ENCODE measurements at regions not wholly inside any gene's neighbourhood (a gene's known extent, or its start where the extent isn't known, plus 50 kb on each side); places are given as distances from the start of the nearest gene placed in this dataset.
"Not testable (repeated sequence)": the region's sequence is repeated elsewhere in the genome, so short reads cannot be mapped to it uniquely, and the experiment has no call there.

DNA sequence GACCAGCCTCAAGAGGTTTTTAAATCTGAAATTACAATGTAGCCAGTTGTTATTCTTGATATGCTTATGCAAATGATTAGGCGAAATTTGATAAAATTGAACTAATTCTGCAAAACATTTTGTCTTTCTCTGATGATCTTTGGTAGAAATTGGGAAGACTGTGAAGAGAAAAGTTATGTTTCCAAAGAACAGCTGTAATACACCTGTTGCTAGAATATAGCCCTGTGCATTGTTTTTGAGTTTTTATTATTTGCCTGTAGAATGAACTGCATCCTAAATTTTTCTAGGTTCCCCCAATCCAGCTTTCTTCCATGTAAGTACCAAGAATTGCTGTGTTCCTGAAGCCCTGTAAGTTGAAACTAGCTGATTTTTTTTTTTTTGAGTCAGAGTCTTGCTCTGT is 81.5 kb upstream of the RHOU start:
- Histone ChIP-seq H3K36me3 (no peaks in the 10 kb centered on the region), H3K27ac (no peak overlapping the region), H3K4me3 (no peak overlapping the region), H3K9me3 (no peaks in the 10 kb centered on the region), H3K27me3 (peaks cover 0 to 43% of the 10 kb centered on the region in 2 donors), H3K4me1 (no peaks in the 10 kb centered on the region)
- TF ChIP-seq, protein P1, sequence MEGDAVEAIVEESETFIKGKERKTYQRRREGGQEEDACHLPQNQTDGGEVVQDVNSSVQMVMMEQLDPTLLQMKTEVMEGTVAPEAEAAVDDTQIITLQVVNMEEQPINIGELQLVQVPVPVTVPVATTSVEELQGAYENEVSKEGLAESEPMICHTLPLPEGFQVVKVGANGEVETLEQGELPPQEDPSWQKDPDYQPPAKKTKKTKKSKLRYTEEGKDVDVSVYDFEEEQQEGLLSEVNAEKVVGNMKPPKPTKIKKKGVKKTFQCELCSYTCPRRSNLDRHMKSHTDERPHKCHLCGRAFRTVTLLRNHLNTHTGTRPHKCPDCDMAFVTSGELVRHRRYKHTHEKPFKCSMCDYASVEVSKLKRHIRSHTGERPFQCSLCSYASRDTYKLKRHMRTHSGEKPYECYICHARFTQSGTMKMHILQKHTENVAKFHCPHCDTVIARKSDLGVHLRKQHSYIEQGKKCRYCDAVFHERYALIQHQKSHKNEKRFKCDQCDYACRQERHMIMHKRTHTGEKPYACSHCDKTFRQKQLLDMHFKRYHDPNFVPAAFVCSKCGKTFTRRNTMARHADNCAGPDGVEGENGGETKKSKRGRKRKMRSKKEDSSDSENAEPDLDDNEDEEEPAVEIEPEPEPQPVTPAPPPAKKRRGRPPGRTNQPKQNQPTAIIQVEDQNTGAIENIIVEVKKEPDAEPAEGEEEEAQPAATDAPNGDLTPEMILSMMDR (IDR thresholded peaks at IDR 0.05) = no peak
- TF ChIP-seq POLR2A (IDR thresholded peaks at IDR 0.05) = no peak
- DNase-seq = no peak
- intact Hi-C loops (cut with DNase I; ENCODE audit: low total_unique reads) = no loop called here

DNA sequence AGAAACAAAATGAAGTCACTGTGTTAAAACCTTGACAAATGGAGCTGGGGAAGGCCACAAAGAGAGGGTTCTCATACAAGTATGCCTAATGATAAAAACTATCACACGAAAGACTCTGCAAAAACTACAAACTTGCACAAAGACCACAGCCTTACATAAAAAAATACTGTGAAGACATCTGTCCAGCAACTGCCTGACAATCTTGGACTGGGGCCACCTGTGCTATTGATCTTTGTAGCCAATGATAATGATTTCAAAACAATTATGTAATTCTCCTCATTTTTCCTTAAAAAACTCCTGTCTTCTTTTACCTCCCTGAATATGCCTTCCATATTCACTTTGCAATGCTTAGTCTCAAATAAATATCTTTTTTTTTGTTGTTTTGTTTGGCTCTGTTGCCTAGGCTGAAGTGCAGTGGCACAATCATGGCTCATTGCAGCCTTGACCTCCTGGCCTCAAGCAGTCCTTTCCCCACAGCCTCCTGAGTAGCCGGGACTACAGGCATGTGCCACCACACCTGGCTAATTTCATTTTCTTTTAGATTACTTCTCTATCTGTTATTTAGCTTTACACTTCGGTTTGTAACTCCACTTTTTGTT is 79.4 kb upstream of the RHOU start:
- Histone ChIP-seq H3K27ac (no peak overlapping the region), H3K36me3 (no peaks in the 10 kb centered on the region), H3K27me3 (peaks cover 0 to 21% of the 10 kb centered on the region in 2 donors), H3K9me3 (no peaks in the 10 kb centered on the region), H3K4me1 (no peaks in the 10 kb centered on the region), H3K4me3 (no peak overlapping the region)
- intact Hi-C loops (cut with DNase I; ENCODE audit: low total_unique reads) = no loop called here
- TF ChIP-seq POLR2A (IDR thresholded peaks at IDR 0.05) = no peak
- TF ChIP-seq, protein P1 (IDR thresholded peaks at IDR 0.05) = no peak
- no peak for DNase-seq

DNA sequence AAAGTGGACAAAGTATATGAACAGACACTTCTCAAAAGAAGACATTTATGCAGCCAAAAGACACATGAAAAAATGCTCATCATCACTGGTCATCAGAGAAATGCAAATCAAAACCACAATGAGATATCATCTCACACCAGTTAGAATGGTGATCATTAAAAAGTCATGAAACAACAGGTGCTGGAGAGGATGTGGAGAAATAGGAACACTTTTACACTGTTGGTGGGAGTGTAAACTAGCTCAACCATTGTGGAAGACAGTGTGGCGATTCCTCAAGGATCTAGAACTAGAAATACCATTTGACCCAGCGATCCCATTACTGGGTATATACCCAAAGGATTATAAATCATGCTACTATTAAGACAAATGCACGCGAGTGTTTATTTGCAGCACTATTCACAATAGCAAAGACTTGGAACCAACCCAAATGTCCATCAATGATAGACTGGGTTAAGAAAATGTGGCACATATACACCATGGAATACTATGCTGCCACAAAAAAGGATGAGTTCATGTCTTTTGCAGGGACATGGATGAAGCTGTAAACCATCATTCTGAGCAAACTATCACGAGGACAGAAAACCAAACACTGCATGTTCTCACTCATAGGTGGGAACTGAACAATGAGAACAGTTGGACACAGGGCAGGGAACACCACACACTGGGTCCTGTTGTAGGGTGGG is 73.1 kb upstream of the RHOU start:
- H3K4me3 ChIP-seq; H3K27ac ChIP-seq; H3K4me1 ChIP-seq; H3K27me3 ChIP-seq; DNase-seq; intact Hi-C loops (cut with DNase I; ENCODE audit: low total_unique reads); H3K9me3 ChIP-seq; H3K36me3 ChIP-seq: not testable (repeated sequence)

DNA sequence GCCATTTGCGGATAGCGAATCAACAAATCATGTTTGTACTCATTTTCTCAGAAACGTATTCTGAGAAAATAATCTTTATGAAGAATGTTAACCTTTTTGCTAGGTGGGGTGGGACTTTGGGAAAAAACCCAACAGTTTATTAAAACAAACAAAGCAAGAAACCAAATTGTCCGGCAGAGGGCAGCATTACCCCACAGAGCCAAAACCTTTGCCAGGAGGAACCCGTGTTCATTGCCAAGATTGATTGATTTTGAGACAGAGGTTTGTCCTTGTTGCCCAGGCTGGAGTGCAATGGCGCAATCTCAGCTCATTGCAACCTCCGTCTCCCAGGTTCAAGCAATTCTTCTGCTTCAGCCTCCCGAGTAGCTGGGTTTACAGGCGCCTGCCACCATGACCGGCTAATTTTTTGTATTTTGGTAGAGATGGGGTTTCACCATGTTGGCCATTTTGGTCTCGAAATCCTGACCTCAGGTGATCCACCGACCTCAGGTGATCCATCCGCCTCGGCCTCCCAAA is 70.8 kb upstream of the RHOU start:
- Histone ChIP-seq H3K36me3 (no peaks in the 10 kb centered on the region), H3K27me3 (no peaks in the 10 kb centered on the region), H3K27ac (no peak overlapping the region), H3K4me3 (no peak overlapping the region), H3K9me3 (no peaks in the 10 kb centered on the region), H3K4me1 (no peaks in the 10 kb centered on the region)
- intact Hi-C loops (cut with DNase I; ENCODE audit: low total_unique reads) = no loop called here
- TF ChIP-seq POLR2A (IDR thresholded peaks at IDR 0.05) = no peak
- TF ChIP-seq, protein P1 (IDR thresholded peaks at IDR 0.05) = peak; percentile 79 to 93 (median 81)
- DNase-seq = peak; percentile 74 to 80

DNA sequence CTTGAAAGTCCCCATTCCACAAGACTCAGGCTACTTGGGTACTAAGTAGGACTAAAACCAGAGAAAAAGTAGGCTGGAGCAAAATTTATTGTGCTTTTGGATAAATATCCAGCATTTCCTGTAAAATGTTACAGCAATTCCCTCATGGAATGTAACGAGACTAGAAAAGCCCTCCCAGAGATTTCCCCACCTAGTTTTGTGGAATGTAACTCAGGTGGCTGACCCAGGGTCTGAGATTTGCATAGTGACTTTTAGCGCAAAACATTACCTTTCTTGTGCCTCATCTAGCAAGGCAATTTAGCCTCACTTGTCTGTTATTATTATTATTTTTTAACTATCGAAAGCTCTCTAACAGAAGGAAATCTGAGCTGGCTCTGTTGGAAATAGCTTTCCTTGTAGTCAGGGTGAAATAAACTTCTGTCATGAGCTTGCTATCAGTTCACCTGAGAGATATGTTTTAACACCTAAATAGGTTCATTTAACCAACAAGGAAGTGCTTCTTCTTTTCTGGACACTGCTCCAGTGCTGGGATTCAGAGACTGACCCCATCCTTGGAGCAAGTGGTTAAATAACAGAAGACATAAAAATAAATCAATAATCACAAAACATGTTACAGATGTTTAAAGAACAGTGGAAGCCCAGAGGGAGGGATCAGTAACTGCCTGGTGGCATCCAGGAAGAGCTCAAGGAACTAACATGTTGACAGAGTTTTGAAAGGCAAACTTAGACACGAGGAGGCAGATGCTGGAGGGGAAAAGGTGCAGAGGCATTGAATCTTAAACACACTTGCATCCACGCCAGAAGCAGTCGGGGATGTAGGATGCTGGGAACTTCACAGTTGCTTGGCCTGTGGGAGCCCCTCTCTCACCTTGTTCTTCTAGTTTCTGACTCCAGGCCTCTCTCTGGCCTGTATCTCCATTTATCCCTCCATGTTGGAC is 68.3 kb upstream of the RHOU start:
- no peaks in the 10 kb centered on the region for H3K27me3 ChIP-seq
- H3K9me3 ChIP-seq = no peaks in the 10 kb centered on the region
- no peaks in the 10 kb centered on the region for H3K4me1 ChIP-seq
- H3K27ac ChIP-seq = no peak overlapping the region
- intact Hi-C loops (cut with DNase I; ENCODE audit: low total_unique reads) = no loop called here
- no peak for DNase-seq
- no peak for TF ChIP-seq POLR2A (IDR thresholded peaks at IDR 0.05)
- TF ChIP-seq, protein P1 (IDR thresholded peaks at IDR 0.05) = no peak
- H3K4me3 ChIP-seq = no peak overlapping the region
- H3K36me3 ChIP-seq = no peaks in the 10 kb centered on the region
